IMR-90 (cell line): ENCODE measurements at regions not wholly inside any gene's neighbourhood (a gene's known extent, or its start where the extent isn't known, plus 50 kb on each side); places are given as distances from the start of the nearest gene placed in this dataset.

Experiments
- ATAC-seq: fragments of 200-7000 bp; cut with Tn5 transposase; 2 replicates; pipeline ENCODE4 v1.9.1; 2020; ENCODE audit warnings: low read depth, mild to moderate bottlenecking, moderate library complexity
- BruUV-seq: library from RNA; stranded (reverse); fragments of 400-500 nt; replicated peaks from 2 replicates; lab custom pipeline; 2021; lab: Mats Ljungman, UMichigan
- CTCF ChIA-PET: fragments of 300-600 bp; formaldehyde crosslinking; extraction: SDS; loops from one replicate; lab custom pipeline; 2021; ENCODE audit warnings: antibody characterized with exemption; lab: Yijun Ruan, JAX
- POLR2A ChIA-PET: fragments of 300-600 bp; sonication (Branson Sonifier 250); formaldehyde crosslinking; loops from one replicate; lab custom pipeline; 2022; ENCODE audit warnings: antibody characterized with exemption; ENCODE audit not compliant: unreplicated experiment; lab: Charles Lee
- DNase-seq: peaks from one replicate; pipeline ENCODE4 v3.0.0; 2013
- H2AFZ ChIP-seq: replicated peaks from 2 replicates; pipeline ENCODE3; 2013; ENCODE audit warnings: low read length, mild to moderate bottlenecking; ENCODE audit not compliant: poor library complexity
- H2AK5ac ChIP-seq: 2 replicates; pipeline ENCODE4 v1.6.1; 2013; ENCODE audit warnings: low read depth, low read length, inconsistent platforms
- H2AK9ac ChIP-seq: replicated peaks from 2 replicates; pipeline ENCODE3; 2013; ENCODE audit warnings: mild to moderate bottlenecking, low read depth, low read length, moderate library complexity; ENCODE audit not compliant: poor library complexity
- H2BK120ac ChIP-seq: 2 replicates; pipeline ENCODE4 v1.6.1; 2013; ENCODE audit warnings: low read depth, low read length, inconsistent platforms
- H2BK15ac ChIP-seq: 3 replicates; pipeline ENCODE4 v1.6.1; 2013; ENCODE audit warnings: low read depth, low read length, inconsistent platforms
- H2BK20ac ChIP-seq: 2 replicates; pipeline ENCODE4 v1.6.1; 2013; ENCODE audit warnings: low read depth, mild to moderate bottlenecking, inconsistent platforms, low read length, moderate library complexity
- H2BK5ac ChIP-seq: 2 replicates; pipeline ENCODE4 v1.6.1; 2013; ENCODE audit warnings: mild to moderate bottlenecking, low read depth, low read length, inconsistent platforms; ENCODE audit not compliant: poor library complexity, severe bottlenecking
- H3K14ac ChIP-seq: replicated peaks from 2 replicates; pipeline ENCODE4 v1.6.1; 2013; ENCODE audit warnings: low read depth, low read length, inconsistent platforms
- H3K18ac ChIP-seq: 2 replicates; pipeline ENCODE4 v1.6.1; 2013; ENCODE audit warnings: low read depth, low read length, control low read depth
- H3K23ac ChIP-seq: 2 replicates; pipeline ENCODE4 v1.6.1; 2013; ENCODE audit warnings: low read depth, low read length, inconsistent platforms
- H3K27ac ChIP-seq: 2 replicates; pipeline ENCODE4 v1.5.1; 2013; ENCODE audit warnings: mild to moderate bottlenecking, control low read depth, low read length; ENCODE audit not compliant: insufficient read depth
- H3K27me3 ChIP-seq: 2 replicates; pipeline ENCODE4 v1.6.1; 2013; ENCODE audit warnings: low read length; ENCODE audit not compliant: control insufficient read depth, insufficient read depth
- H3K36me3 ChIP-seq: 2 replicates; pipeline ENCODE4 v1.6.1; 2013; ENCODE audit warnings: low read length, mixed read lengths; ENCODE audit not compliant: control insufficient read depth, insufficient read depth
- H3K4ac ChIP-seq: 2 replicates; pipeline ENCODE4 v1.6.1; 2013; ENCODE audit warnings: low read depth, low read length, inconsistent platforms
- H3K4me1 ChIP-seq: 2 replicates; pipeline ENCODE4 v1.6.1; 2013; ENCODE audit warnings: low read length, mixed read lengths; ENCODE audit not compliant: control insufficient read depth, insufficient read depth
- H3K4me2 ChIP-seq: 2 replicates; pipeline ENCODE4 v1.6.1; 2013; ENCODE audit warnings: low read depth, mild to moderate bottlenecking, control low read depth, low read length, moderate library complexity
- H3K4me3 ChIP-seq: 2 replicates; pipeline ENCODE4 v1.5.1; 2013; ENCODE audit warnings: low read depth, mild to moderate bottlenecking, control low read depth, low read length, moderate library complexity; ENCODE audit not compliant: insufficient read depth
- H3K56ac ChIP-seq: 2 replicates; pipeline ENCODE4 v1.6.1; 2013; ENCODE audit warnings: low read length, inconsistent platforms; ENCODE audit not compliant: insufficient read depth; ENCODE audit errors: extremely low read depth
- H3K79me1 ChIP-seq, 2 experiments: 2 replicates each; pipeline ENCODE4 v1.6.1; 2013; ENCODE audit warnings: low read length in 2 of 2, inconsistent platforms in 1 of 2, low read depth in 1 of 2
- H3K9ac ChIP-seq: 2 replicates; pipeline ENCODE4 v1.6.1; 2013; ENCODE audit warnings: low read depth, low read length, control low read depth
- H3K9me1 ChIP-seq: 2 replicates; pipeline ENCODE4 v1.6.1; 2013; ENCODE audit warnings: low read length, inconsistent platforms; ENCODE audit not compliant: insufficient read depth
- H3K9me3 ChIP-seq: 2 replicates; pipeline ENCODE4 v1.6.1; 2013; ENCODE audit warnings: low read length; ENCODE audit not compliant: control insufficient read depth, insufficient read depth
- H4K20me1 ChIP-seq: 2 replicates; pipeline ENCODE4 v1.6.1; 2013; ENCODE audit warnings: low read length, inconsistent platforms; ENCODE audit not compliant: insufficient read depth
- H4K5ac ChIP-seq: 2 replicates; pipeline ENCODE4 v1.6.1; 2013; ENCODE audit warnings: mild to moderate bottlenecking, low read depth, low read length, control low read depth
- H4K8ac ChIP-seq, 2 experiments: 2 replicates each; pipeline ENCODE4 v1.6.1; 2013; ENCODE audit warnings: low read depth in 2 of 2, low read length in 2 of 2, control low read depth in 1 of 2, inconsistent platforms in 1 of 2
- H4K91ac ChIP-seq: 2 replicates; pipeline ENCODE4 v1.6.1; 2013; ENCODE audit warnings: low read depth, low read length, inconsistent platforms; ENCODE audit not compliant: insufficient read depth
- CEBPB ChIP-seq: IDR thresholded peaks from 2 replicates; pipeline ENCODE4 v1.6.1; 2012; ENCODE audit warnings: low read depth, low read length, improper control_type of control experiment
- RCOR1 ChIP-seq: IDR thresholded peaks from 2 replicates; pipeline ENCODE4 v1.6.1; 2012; ENCODE audit warnings: mild to moderate bottlenecking, low read length, improper control_type of control experiment; ENCODE audit not compliant: insufficient replicate concordance
- WGBS, 2 experiments: methylation state at CpG; one replicate each; pipeline versions ENCODE4 v1.1.5 to v1.1.7; 2013; ENCODE audit warnings: missing lambda C conversion rate in 2 of 2; ENCODE audit not compliant: insufficient read length in 1 of 2; ENCODE audit errors: extremely low coverage in 2 of 2; 5-methylcytosine and 5-hydroxymethylcytosine counted together
- dilution Hi-C: fragments of 300-500 bp; cut with HindIII; formaldehyde crosslinking; loops from one replicate; pipeline ENCODE4 v1.14.3; 2018; ENCODE audit warnings: low sequenced_read_pairs; ENCODE audit not compliant: unreplicated experiment
- in situ Hi-C: fragments of 300-500 bp; cut with MboI; formaldehyde crosslinking; loops from 3 replicates; pipeline ENCODE4 v1.14.3; 2019; ENCODE audit warnings: low sequenced_read_pairs, inconsistent platforms, mixed read lengths
- intact Hi-C: fragments of 100-400 bp; cut with micrococcal nuclease; formaldehyde crosslinking; loops from 2 replicates; pipeline ENCODE4 v1.10.0; 2022

- Histone ChIP-seq H3K79me1 (no peaks in the 10 kb centered on the region), H3K23ac (no peak overlapping the region), H3K4me2 (no peak overlapping the region), H2AFZ (no peak overlapping the region), H2BK5ac (no peak overlapping the region), H3K36me3 (no peaks in the 10 kb centered on the region), H3K27ac (no peak overlapping the region), H3K4me3 (no peak overlapping the region), H2AK9ac (no peak overlapping the region), H3K9me3 (peaks cover 3% of the 10 kb centered on the region; the same call in 1 of the 2 replicates), H4K5ac (no peak overlapping the region), H3K4me1 (no peaks in the 10 kb centered on the region), H2BK20ac (no peak overlapping the region), H4K20me1 (no peaks in the 10 kb centered on the region), H3K14ac (no peak overlapping the region), H3K4ac (no peak overlapping the region), H2BK120ac (no peak overlapping the region), H3K9ac (no peak overlapping the region), H4K8ac (no peak overlapping the region), H4K91ac (no peak overlapping the region), H2BK15ac (no peak overlapping the region), H3K9me1 (no peaks in the 10 kb centered on the region), H2AK5ac (no peak overlapping the region), H3K56ac (no peak overlapping the region), H3K27me3 (no peaks in the 10 kb centered on the region), H3K18ac (no peak overlapping the region)
- dilution Hi-C loops (no loop called here), intact Hi-C loops (no loop called here), in situ Hi-C loops (no loop called here)
- CTCF ChIA-PET: no interaction called here
- POLR2A ChIA-PET: no interaction called here
- TF ChIP-seq CEBPB: no peak
- TF ChIP-seq RCOR1: no peak
- no CpG with 5 or more reads among the region's 2 CpGs for WGBS, 2 experiments
- ATAC-seq (no peak), DNase-seq (no peak)
- BruUV-seq: no TSS peak
Observed at GRCh38 chr4:18297684-18298083, 276.1 kb upstream of the LCORL start.
